GM18873 (cell line): ENCODE measurements at regions not wholly inside any gene's neighbourhood (a gene's known extent, or its start where the extent isn't known, plus 50 kb on each side); places are given as distances from the start of the nearest gene placed in this dataset.
"Not testable (repeated sequence)": the region's sequence is repeated elsewhere in the genome, so short reads cannot be mapped to it uniquely, and the experiment has no call there.

Experiments
- ATAC-seq: cut with Tn5 transposase; IDR thresholded peaks from one replicate; pipeline ENCODE4 v1.9.1; 2021; ENCODE audit warnings: mild to moderate bottlenecking, moderate library complexity, moderate number of reproducible peaks; ENCODE audit not compliant: unreplicated experiment, low FRiP score

- ATAC-seq, result no peak
Observed at GRCh38 chr10:43852644-43853214, 204.0 kb upstream of the ZNF32 start.

- ATAC-seq, result no peak
Observed at GRCh38 chr10:43852149-43852548, 203.5 kb upstream of the ZNF32 start.

GRCh38 chr10:43851030-43851429, 202.3 kb upstream of the ZNF32 start:
- ATAC-seq, result no peak

GRCh38 chr10:43849551-43849950, 200.9 kb upstream of the ZNF32 start:
- ATAC-seq, result no peak

GRCh38 chr10:43846968-43847367, 198.3 kb upstream of the ZNF32 start:
- ATAC-seq, result no peak

- no peak for ATAC-seq
Observed at GRCh38 chr10:43846187-43846680, 197.6 kb upstream of the ZNF32 start.

- ATAC-seq, result no peak
Observed at GRCh38 chr10:43845121-43845520, 196.4 kb upstream of the ZNF32 start.

GRCh38 chr10:43844221-43844620, 195.5 kb upstream of the ZNF32 start:
- ATAC-seq, result no peak

GRCh38 chr10:43843321-43844101, 194.8 kb upstream of the ZNF32 start:
- no peak for ATAC-seq

GRCh38 chr10:43842496-43842895, 193.8 kb upstream of the ZNF32 start:
- ATAC-seq, result no peak

- no peak for ATAC-seq
Observed at GRCh38 chr10:43842072-43842471, 193.4 kb upstream of the ZNF32 start.

- ATAC-seq, result no peak
Observed at GRCh38 chr10:43839973-43840372, 191.3 kb upstream of the ZNF32 start.

- ATAC-seq, result not testable (repeated sequence)
Observed at GRCh38 chr10:43834751-43835150, 186.1 kb upstream of the ZNF32 start.

GRCh38 chr10:43827853-43828252, 179.2 kb upstream of the ZNF32 start:
- no peak for ATAC-seq

- no peak for ATAC-seq
Observed at GRCh38 chr10:43825984-43826383, 177.3 kb upstream of the ZNF32 start.

- ATAC-seq, result no peak
Observed at GRCh38 chr10:43825421-43825820, 176.7 kb upstream of the ZNF32 start.

GRCh38 chr10:43824934-43825333, 176.3 kb upstream of the ZNF32 start:
- no peak for ATAC-seq

- ATAC-seq, result no peak
Observed at GRCh38 chr10:43822631-43823580, 174.2 kb upstream of the ZNF32 start.

GRCh38 chr10:43821103-43821502, 172.4 kb upstream of the ZNF32 start:
- no peak for ATAC-seq

- no peak for ATAC-seq
Observed at GRCh38 chr10:43820663-43821062, 172.0 kb upstream of the ZNF32 start.
